HG03457 (cell line): ENCODE measurements at regions not wholly inside any gene's neighbourhood (a gene's known extent, or its start where the extent isn't known, plus 50 kb on each side); places are given as distances from the start of the nearest gene placed in this dataset.

ENCODE experiments used
- ATAC-seq: cut with Tn5 transposase; IDR thresholded peaks from one replicate; pipeline ENCODE4 v1.9.1; 2021; ENCODE audit warnings: moderate number of reproducible peaks; ENCODE audit not compliant: unreplicated experiment

- no peak for ATAC-seq
Observed at GRCh38 chr12:29086325-29087271, 62.5 kb upstream of the FAR2 start.

GRCh38 chr12:29088611-29089219 lies 60.4 kb upstream of the FAR2 start:
- no peak for ATAC-seq
